H1 (cell line): ENCODE measurements at regions not wholly inside any gene's neighbourhood (a gene's known extent, or its start where the extent isn't known, plus 50 kb on each side); places are given as distances from the start of the nearest gene placed in this dataset.

Source experiments
- CTCF ChIA-PET: fragments of 300-600 bp; sonication (Branson Sonifier 250); formaldehyde crosslinking; loops from one replicate; lab custom pipeline; 2021; ENCODE audit not compliant: partially characterized antibody; lab: Charles Lee
- POLR2A ChIA-PET: fragments of 300-600 bp; sonication (Branson Sonifier 250); formaldehyde crosslinking; loops from one replicate; lab custom pipeline; 2021; ENCODE audit warnings: inconsistent platforms; ENCODE audit not compliant: partially characterized antibody; lab: Charles Lee
- DNase-seq, 2 experiments: peaks; one replicate each; pipeline versions ENCODE4 v3.0.0 to v3.0.0-alpha.2; 2010 to 2022; ENCODE audit warnings: low spot score in 2 of 2, low read depth in 1 of 2, mixed read lengths in 1 of 2
- FAIRE-seq: peaks from 2 replicates; lab custom pipeline; 2011; peaks lifted over from hg19 to GRCh38; lab: Jason Lieb, UNC
- H2AFZ ChIP-seq: 2 replicates; pipeline ENCODE4 v1.8.1; 2012; ENCODE audit warnings: low read length, inconsistent platforms
- H2AK5ac ChIP-seq: 2 replicates; pipeline ENCODE4 v1.6.1; 2013; ENCODE audit warnings: low read depth, low read length
- H2BK120ac ChIP-seq: replicated peaks from 2 replicates; pipeline ENCODE3; 2013; ENCODE audit warnings: low read depth, low read length, inconsistent platforms
- H2BK12ac ChIP-seq: 2 replicates; pipeline ENCODE4 v1.6.1; 2013; ENCODE audit warnings: low read depth, low read length
- H2BK15ac ChIP-seq: 2 replicates; pipeline ENCODE4 v1.6.1; 2013; ENCODE audit warnings: low read length
- H2BK20ac ChIP-seq: 2 replicates; pipeline ENCODE4 v1.6.1; 2013; ENCODE audit warnings: low read length
- H2BK5ac ChIP-seq: 2 replicates; pipeline ENCODE4 v1.6.1; 2013; ENCODE audit warnings: low read depth, low read length
- H3K14ac ChIP-seq: 2 replicates; pipeline ENCODE4 v1.6.1; 2013; ENCODE audit warnings: inconsistent platforms; ENCODE audit not compliant: insufficient read length
- H3K18ac ChIP-seq: 2 replicates; pipeline ENCODE4 v1.6.1; 2013; ENCODE audit warnings: low read length; ENCODE audit errors: extremely low read depth
- H3K23ac ChIP-seq: 2 replicates; pipeline ENCODE4 v1.6.1; 2013; ENCODE audit warnings: inconsistent platforms; ENCODE audit not compliant: insufficient read length
- H3K23me2 ChIP-seq: 2 replicates; pipeline ENCODE4 v1.6.1; 2013; ENCODE audit warnings: low read depth, low read length
- H3K27ac ChIP-seq: 2 replicates; pipeline ENCODE4 v1.6.1; 2011; ENCODE audit warnings: low read depth, low read length, inconsistent platforms
- H3K27me3 ChIP-seq, 4 experiments: replicated peaks in 1 of 4; 1 replicate in 1 of 4; 2 replicates in 3 of 4; pipeline versions ENCODE4 v1.6.1 to v1.8.1; 2011 to 2013; ENCODE audit warnings: low read length in 3 of 4, mild to moderate bottlenecking in 3 of 4, inconsistent platforms in 2 of 4, mixed read lengths in 2 of 4, moderate library complexity in 1 of 4; ENCODE audit not compliant: control insufficient read depth in 3 of 4, insufficient read depth in 3 of 4; ENCODE audit errors: extremely low read depth in 1 of 4
- H3K36me3 ChIP-seq, 4 experiments: 2 replicates each; pipeline versions ENCODE4 v1.6.1 to v1.8.1; 2011 to 2013; ENCODE audit warnings: mild to moderate bottlenecking in 4 of 4, low read length in 3 of 4, moderate library complexity in 2 of 4, control low read depth in 1 of 4, inconsistent platforms in 1 of 4; ENCODE audit not compliant: insufficient read depth in 4 of 4, control insufficient read depth in 2 of 4
- H3K4ac ChIP-seq: replicated peaks from 2 replicates; pipeline ENCODE3; 2013; ENCODE audit warnings: low read length, low read depth, mixed read lengths, inconsistent platforms; ENCODE audit not compliant: insufficient read length
- H3K4me1 ChIP-seq, 4 experiments: replicated peaks in 1 of 4; 1 replicate in 1 of 4; 2 replicates in 3 of 4; pipeline versions ENCODE4 v1.6.1 to v1.8.1; 2011 to 2013; ENCODE audit warnings: low read length in 3 of 4, inconsistent platforms in 2 of 4, mixed read lengths in 1 of 4; ENCODE audit not compliant: insufficient read depth in 4 of 4, control insufficient read depth in 3 of 4
- H3K4me2 ChIP-seq, 2 experiments: 2 replicates each; pipeline versions ENCODE4 v1.6.1 to v1.8.1; 2011 to 2013; ENCODE audit warnings: low read depth in 2 of 2, low read length in 2 of 2, control low read depth in 1 of 2, inconsistent platforms in 1 of 2, mild to moderate bottlenecking in 1 of 2; ENCODE audit not compliant: insufficient read depth in 1 of 2
- H3K4me3 ChIP-seq, 4 experiments: fragments of 200-600, 300-600 bp in 1 of 4; sonication (generic), shearing (Covaris generic), sonication (Bioruptor Twin) in 1 of 4; 2 replicates each; pipeline versions ENCODE4 v1.5.1 to v1.8.1; 2011 to 2016; ENCODE audit warnings: low read length in 4 of 4, low read depth in 3 of 4, control low read depth in 2 of 4, inconsistent platforms in 2 of 4, mild to moderate bottlenecking in 2 of 4, mixed read lengths in 1 of 4, moderate library complexity in 1 of 4; ENCODE audit not compliant: insufficient read depth in 2 of 4; ENCODE audit errors: extremely low read depth in 1 of 4
- H3K56ac ChIP-seq: replicated peaks from 2 replicates; pipeline ENCODE3; 2013; ENCODE audit warnings: low read depth, mild to moderate bottlenecking, mixed read lengths, low read length, inconsistent platforms; ENCODE audit not compliant: insufficient read length
- H3K79me1 ChIP-seq: 2 replicates; pipeline ENCODE4 v1.6.1; 2013; ENCODE audit warnings: low read depth, low read length, control low read depth
- H3K79me2 ChIP-seq, 2 experiments: 2 replicates each; pipeline versions ENCODE4 v1.6.1 to v1.8.1; 2012 to 2013; ENCODE audit warnings: low read length in 2 of 2, mild to moderate bottlenecking in 2 of 2, inconsistent platforms in 1 of 2; ENCODE audit not compliant: insufficient read depth in 2 of 2, control insufficient read depth in 1 of 2
- H3K9ac ChIP-seq, 4 experiments: replicated peaks in 1 of 4; 1 replicate in 1 of 4; 2 replicates in 3 of 4; pipeline versions ENCODE4 v1.6.1 to v1.8.1; 2011 to 2013; ENCODE audit warnings: low read depth in 3 of 4, low read length in 3 of 4, control low read depth in 2 of 4, mild to moderate bottlenecking in 2 of 4, moderate library complexity in 2 of 4, inconsistent platforms in 1 of 4; ENCODE audit errors: extremely low read depth in 1 of 4
- H3K9me3 ChIP-seq, 2 experiments: 2 replicates each; pipeline versions ENCODE4 v1.6.1 to v1.8.1; 2012 to 2013; ENCODE audit warnings: mild to moderate bottlenecking in 2 of 2, moderate library complexity in 2 of 2, control low read depth in 1 of 2, inconsistent platforms in 1 of 2, low read depth in 1 of 2, low read length in 1 of 2, mixed read lengths in 1 of 2; ENCODE audit not compliant: insufficient read depth in 2 of 2
- H4K20me1 ChIP-seq, 2 experiments: replicated peaks in 1 of 2; 2 replicates each; pipeline versions ENCODE3 to v1.8.1; 2011 to 2013; ENCODE audit warnings: inconsistent platforms in 2 of 2, low read length in 2 of 2, mild to moderate bottlenecking in 1 of 2; ENCODE audit not compliant: insufficient read depth in 2 of 2, control insufficient read depth in 1 of 2
- H4K5ac ChIP-seq: 2 replicates; pipeline ENCODE4 v1.6.1; 2013; ENCODE audit warnings: low read length, low read depth, mixed read lengths, inconsistent platforms; ENCODE audit not compliant: insufficient read length
- H4K8ac ChIP-seq: 2 replicates; pipeline ENCODE4 v1.8.0; 2013; ENCODE audit warnings: mild to moderate bottlenecking, moderate library complexity, low read length, inconsistent platforms; ENCODE audit not compliant: insufficient read depth; ENCODE audit errors: extremely low read depth
- H4K91ac ChIP-seq: replicated peaks from 2 replicates; pipeline ENCODE3; 2013; ENCODE audit warnings: low read length, mixed read lengths, inconsistent platforms; ENCODE audit not compliant: insufficient read length
- BCL11A ChIP-seq, 2 experiments: IDR thresholded peaks; one replicate each; pipeline ENCODE4 v1.6.1; 2011; ENCODE audit warnings: low read depth in 2 of 2, low read length in 2 of 2, mild to moderate bottlenecking in 2 of 2
- CBX8 ChIP-seq: fragments of 300-800, 300-1000 bp; sonication (generic); IDR thresholded peaks from 2 replicates; pipeline ENCODE4 v1.7.1; 2016; ENCODE audit warnings: low read depth, low read length, borderline replicate concordance
- CHD1 ChIP-seq: IDR thresholded peaks from 2 replicates; pipeline ENCODE4 v1.6.1; 2012; ENCODE audit warnings: low read depth, low read length, improper control_type of control experiment
- CTBP2 ChIP-seq: IDR thresholded peaks from 2 replicates; pipeline ENCODE4 v1.7.0; 2011; ENCODE audit warnings: borderline replicate concordance, mild to moderate bottlenecking, moderate library complexity, mixed read lengths, low read length; ENCODE audit not compliant: insufficient read depth, insufficient read length
- CTCF ChIP-seq, 3 experiments: IDR thresholded peaks; 1 replicate in 2 of 3; 2 replicates in 1 of 3; pipeline versions ENCODE4 v1.5.1 to v1.6.1; 2011; ENCODE audit warnings: low read length in 3 of 3, mild to moderate bottlenecking in 3 of 3, inconsistent platforms in 2 of 3, low read depth in 1 of 3, moderate library complexity in 1 of 3; ENCODE audit not compliant: insufficient read depth in 1 of 3; ENCODE audit errors: control extremely low read depth in 1 of 3
- KDM4A ChIP-seq: IDR thresholded peaks from one replicate; pipeline ENCODE4 v1.7.1; 2012; ENCODE audit warnings: low read depth, mild to moderate bottlenecking, moderate library complexity, low read length, inconsistent platforms; ENCODE audit not compliant: severe bottlenecking
- KDM5A ChIP-seq: fragments of 200-600 bp; IDR thresholded peaks from 2 replicates; pipeline ENCODE4 v1.7.1; 2012; ENCODE audit warnings: mild to moderate bottlenecking, low read length, inconsistent platforms, mixed read lengths
- MAX ChIP-seq: IDR thresholded peaks from 2 replicates; pipeline ENCODE4 v1.6.1; 2012; ENCODE audit warnings: inconsistent platforms
- POU5F1 ChIP-seq: IDR thresholded peaks from 2 replicates; pipeline ENCODE4 v1.6.1; 2011; ENCODE audit warnings: low read depth, mild to moderate bottlenecking, low read length, moderate library complexity
- RXRA ChIP-seq: IDR thresholded peaks from 2 replicates; pipeline ENCODE4 v1.6.1; 2011; ENCODE audit warnings: low read depth, mild to moderate bottlenecking, low read length, moderate library complexity; ENCODE audit not compliant: insufficient read depth
- SP1 ChIP-seq: IDR thresholded peaks from 2 replicates; pipeline ENCODE4 v1.6.1; 2011; ENCODE audit warnings: low read depth, low read length
- SP4 ChIP-seq: IDR thresholded peaks from 2 replicates; pipeline ENCODE4 v1.6.1; 2012; ENCODE audit warnings: low read length, inconsistent platforms
- SRF ChIP-seq: IDR thresholded peaks from 2 replicates; pipeline ENCODE4 v1.6.1; 2011; ENCODE audit warnings: mild to moderate bottlenecking, low read depth, low read length, moderate library complexity
- WGBS, 2 experiments: shearing (Covaris generic) in 1 of 2; methylation state at CpG; one replicate each; pipeline versions ENCODE4 v1.1.6 to v1.1.7; 2013 to 2015; ENCODE audit warnings: low lambda C conversion rate in 2 of 2, mixed read lengths in 2 of 2, inconsistent platforms in 1 of 2, low coverage in 1 of 2, missing lambda C conversion rate in 1 of 2; ENCODE audit not compliant: insufficient replicate concordance in 2 of 2, insufficient coverage in 1 of 2, insufficient read length in 1 of 2; ENCODE audit errors: extremely low coverage in 1 of 2, missing lambda C conversion rate in 1 of 2; 5-methylcytosine and 5-hydroxymethylcytosine counted together

- no peak overlapping the region for H3K23ac ChIP-seq
- no peak overlapping the region for H3K4me2 ChIP-seq
- no peak overlapping the region for H3K9ac ChIP-seq
- H3K79me2 ChIP-seq: no peaks in the 10 kb centered on the region
- no peak overlapping the region for H2BK20ac ChIP-seq
- H3K36me3 ChIP-seq: no peaks in the 10 kb centered on the region
- H3K4me1 ChIP-seq: no peaks in the 10 kb centered on the region
- FAIRE-seq (no peak), DNase-seq (no peak)
- CTCF ChIA-PET: interaction anchor here (0.9 kb wide), 1 partner anchor 180 kb away, joined by 4 read pairs; no protein-coding TSS in a partner anchor
- H3K4me3 ChIP-seq: no peak overlapping the region
- no peak overlapping the region for H2BK15ac ChIP-seq
- H4K20me1 ChIP-seq: no peaks in the 10 kb centered on the region
- no peak overlapping the region for H3K27ac ChIP-seq
- H3K27me3 ChIP-seq: no peaks in the 10 kb centered on the region
- no peak overlapping the region for H2BK5ac ChIP-seq
- H4K5ac ChIP-seq: no peak overlapping the region
- POLR2A ChIA-PET: no interaction called here
- H3K18ac ChIP-seq: no peak overlapping the region
- no peaks in the 10 kb centered on the region for H3K9me3 ChIP-seq
- H3K79me1 ChIP-seq: no peaks in the 10 kb centered on the region
- no peak overlapping the region for H3K4ac ChIP-seq
- no peak overlapping the region for H4K8ac ChIP-seq
- H3K56ac ChIP-seq: no peak overlapping the region
- no peak overlapping the region for H4K91ac ChIP-seq
- no peak overlapping the region for H3K14ac ChIP-seq
- H2AK5ac ChIP-seq: no peak overlapping the region
- no peak overlapping the region for H2AFZ ChIP-seq
- H3K23me2 ChIP-seq: no peaks in the 10 kb centered on the region
- 79% methylated on average over 2 of the region's 2 CpGs; no CpG with 5 or more reads in 1 of the 2 experiments for WGBS, 2 experiments
- no peak overlapping the region for H2BK12ac ChIP-seq
- H2BK120ac ChIP-seq: no peak overlapping the region
- TF ChIP-seq CBX8 (no peak), KDM4A (no peak), CTCF (IDR thresholded peaks at IDR 0.05; ENCODE audit: control extremely low read depth in 1 of 3, insufficient read depth in 1 of 3, low read depth in 1 of 3, low read length in 3 of 3) (no peak), KDM5A (no peak), POU5F1 (no peak), SP4 (no peak), MAX (no peak), BCL11A (IDR thresholded peaks at IDR 0.05; ENCODE audit: low read depth in 2 of 2, low read length in 2 of 2) (no peak), CTBP2 (no peak), SP1 (no peak), RXRA (no peak), CHD1 (no peak), SRF (no peak)
Measured at GRCh38 chr10:53064614-53065013, 292.0 kb upstream of the MBL2 start.
